ENCODE measurements at regions not wholly inside any gene's neighbourhood (a gene's known extent, or its start where the extent isn't known, plus 50 kb on each side); places are given as distances from the start of the nearest gene placed in this dataset.

DNA sequence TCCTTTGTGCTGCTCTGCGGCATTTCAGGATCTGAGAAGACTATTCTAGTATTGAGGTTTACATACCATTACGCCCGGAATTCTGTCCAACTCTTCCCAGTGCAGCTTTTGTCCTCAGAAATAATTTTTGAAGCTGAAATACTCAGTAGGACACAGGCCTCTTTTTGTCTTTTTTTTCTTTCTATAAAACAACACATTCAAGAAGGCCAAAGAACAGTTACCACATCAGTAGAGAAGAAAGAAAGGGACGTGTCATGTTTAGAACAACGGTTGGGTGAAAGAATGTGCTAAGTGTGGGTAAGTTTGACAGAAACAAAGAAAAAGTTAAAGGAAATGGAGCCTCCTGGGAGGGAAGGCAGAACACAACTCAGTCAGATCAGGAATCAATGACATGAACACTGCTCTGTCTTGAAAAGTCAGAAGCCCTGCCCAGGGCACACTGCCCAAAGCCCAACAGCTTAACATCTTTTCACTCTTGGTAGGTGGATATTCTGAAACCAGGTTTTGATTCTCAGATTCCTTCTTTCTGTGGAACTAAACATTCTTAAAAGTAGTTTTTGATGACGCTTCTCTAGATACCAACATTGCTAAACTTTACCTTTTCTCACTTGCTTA, 198.6 kb upstream of the CWC22 start:
- H3K4me1 ChIP-seq, result no peaks in the 10 kb centered on the region
- H3K27me3 ChIP-seq, result no peaks in the 10 kb centered on the region
- intact Hi-C loops (cut with DNase I; ENCODE audit: low total_unique reads), result no loop called here
- no peaks in the 10 kb centered on the region for H3K9me3 ChIP-seq
- no peak for TF ChIP-seq POLR2A (IDR thresholded peaks at IDR 0.05)
- TF ChIP-seq, protein P1, sequence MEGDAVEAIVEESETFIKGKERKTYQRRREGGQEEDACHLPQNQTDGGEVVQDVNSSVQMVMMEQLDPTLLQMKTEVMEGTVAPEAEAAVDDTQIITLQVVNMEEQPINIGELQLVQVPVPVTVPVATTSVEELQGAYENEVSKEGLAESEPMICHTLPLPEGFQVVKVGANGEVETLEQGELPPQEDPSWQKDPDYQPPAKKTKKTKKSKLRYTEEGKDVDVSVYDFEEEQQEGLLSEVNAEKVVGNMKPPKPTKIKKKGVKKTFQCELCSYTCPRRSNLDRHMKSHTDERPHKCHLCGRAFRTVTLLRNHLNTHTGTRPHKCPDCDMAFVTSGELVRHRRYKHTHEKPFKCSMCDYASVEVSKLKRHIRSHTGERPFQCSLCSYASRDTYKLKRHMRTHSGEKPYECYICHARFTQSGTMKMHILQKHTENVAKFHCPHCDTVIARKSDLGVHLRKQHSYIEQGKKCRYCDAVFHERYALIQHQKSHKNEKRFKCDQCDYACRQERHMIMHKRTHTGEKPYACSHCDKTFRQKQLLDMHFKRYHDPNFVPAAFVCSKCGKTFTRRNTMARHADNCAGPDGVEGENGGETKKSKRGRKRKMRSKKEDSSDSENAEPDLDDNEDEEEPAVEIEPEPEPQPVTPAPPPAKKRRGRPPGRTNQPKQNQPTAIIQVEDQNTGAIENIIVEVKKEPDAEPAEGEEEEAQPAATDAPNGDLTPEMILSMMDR (IDR thresholded peaks at IDR 0.05), result no peak
- H3K36me3 ChIP-seq, result no peaks in the 10 kb centered on the region
- H3K27ac ChIP-seq, result no peak overlapping the region
- no peak overlapping the region for H3K4me3 ChIP-seq
- DNase-seq, result no peak

DNA sequence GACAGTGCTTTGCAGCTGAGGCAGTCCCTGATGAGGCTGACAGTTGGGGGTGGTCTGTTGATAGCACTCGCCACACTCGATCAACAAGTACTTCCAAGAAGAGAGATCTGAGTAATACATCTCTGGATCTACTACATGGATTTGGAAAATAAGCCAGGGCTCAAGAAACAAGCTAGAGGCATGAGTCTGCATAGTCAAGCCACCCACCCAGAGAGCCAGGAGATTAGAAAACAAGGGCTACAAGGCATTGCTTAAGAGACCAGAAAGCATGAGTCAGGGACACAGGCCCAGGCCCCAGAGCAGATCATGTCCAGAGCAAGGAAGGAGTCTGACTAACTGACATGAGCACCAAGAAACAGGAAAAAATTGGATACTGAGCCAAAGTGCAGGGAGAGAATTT, 196.9 kb upstream of the CWC22 start:
- Histone ChIP-seq H3K4me1 (no peaks in the 10 kb centered on the region), H3K27ac (no peak overlapping the region), H3K27me3 (no peaks in the 10 kb centered on the region), H3K36me3 (no peaks in the 10 kb centered on the region), H3K9me3 (no peaks in the 10 kb centered on the region), H3K4me3 (no peak overlapping the region)
- no peak for DNase-seq
- intact Hi-C loops (cut with DNase I; ENCODE audit: low total_unique reads), result no loop called here
- TF ChIP-seq, protein P1 (IDR thresholded peaks at IDR 0.05), result no peak
- no peak for TF ChIP-seq POLR2A (IDR thresholded peaks at IDR 0.05)

DNA sequence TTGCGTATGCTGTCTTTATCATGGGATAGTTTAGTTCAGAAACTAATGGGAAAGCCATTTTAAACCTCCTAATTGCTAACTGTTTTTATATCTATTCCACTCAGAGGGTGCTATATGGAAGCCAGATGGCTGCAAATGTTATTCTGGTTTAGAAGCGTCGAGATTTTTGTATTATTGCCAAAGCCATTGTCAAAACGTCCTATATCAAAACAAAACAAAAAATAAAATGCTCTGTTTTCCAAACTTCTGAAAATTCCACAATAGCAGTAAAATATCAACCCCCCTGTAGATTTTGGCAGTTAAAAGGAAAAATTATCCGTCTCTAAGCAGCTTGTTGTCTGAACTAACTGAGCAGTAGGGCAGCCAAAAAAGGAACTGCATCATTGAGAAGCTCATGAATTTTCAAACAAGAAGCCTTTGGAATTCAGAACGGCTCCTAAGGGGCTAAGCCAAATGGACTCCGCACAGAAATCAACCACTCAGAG, 195.4 kb upstream of the CWC22 start:
- H3K27ac ChIP-seq, result no peak overlapping the region
- H3K4me3 ChIP-seq, result no peak overlapping the region
- no peak for DNase-seq

DNA sequence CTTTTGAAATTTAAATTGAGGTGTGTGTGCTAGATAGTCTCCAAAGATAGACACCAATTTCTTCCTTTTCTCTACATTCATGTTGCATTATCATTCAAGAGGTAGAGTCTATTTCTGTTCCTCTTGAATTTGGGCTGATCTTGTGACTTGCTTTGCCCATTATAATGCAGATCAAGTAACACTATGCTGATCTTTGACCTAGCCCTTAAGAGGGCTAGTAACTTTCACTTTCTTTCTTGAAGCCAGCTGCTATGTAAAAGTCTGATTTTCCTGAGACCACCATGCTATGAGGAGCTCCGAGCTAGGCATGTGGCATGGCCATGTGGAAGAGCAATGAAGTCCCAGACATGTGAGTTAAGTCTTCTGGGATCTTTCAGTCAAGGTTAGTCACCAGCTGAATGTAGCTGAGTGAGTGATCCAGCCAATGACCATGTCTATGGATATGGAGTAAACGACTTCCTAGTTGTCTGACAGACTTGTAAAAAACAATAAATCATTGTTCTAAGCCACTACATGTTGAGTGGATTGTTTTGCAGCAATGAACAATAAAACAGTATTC, 189.4 kb upstream of the CWC22 start:
- no peak for DNase-seq
- H3K4me1 ChIP-seq, result no peaks in the 10 kb centered on the region
- intact Hi-C loops (cut with DNase I; ENCODE audit: low total_unique reads), result no loop called here

More for the DNA sequence above, 195.4 kb upstream of the CWC22 start:
- H3K9me3 ChIP-seq, result no peaks in the 10 kb centered on the region
- no peaks in the 10 kb centered on the region for H3K27me3 ChIP-seq
- H3K36me3 ChIP-seq, result no peaks in the 10 kb centered on the region
- TF ChIP-seq POLR2A (IDR thresholded peaks at IDR 0.05), result no peak
- TF ChIP-seq, protein P1 (IDR thresholded peaks at IDR 0.05), result no peak
- intact Hi-C loops (cut with DNase I; ENCODE audit: low total_unique reads), result no loop called here
- no peaks in the 10 kb centered on the region for H3K4me1 ChIP-seq

DNA sequence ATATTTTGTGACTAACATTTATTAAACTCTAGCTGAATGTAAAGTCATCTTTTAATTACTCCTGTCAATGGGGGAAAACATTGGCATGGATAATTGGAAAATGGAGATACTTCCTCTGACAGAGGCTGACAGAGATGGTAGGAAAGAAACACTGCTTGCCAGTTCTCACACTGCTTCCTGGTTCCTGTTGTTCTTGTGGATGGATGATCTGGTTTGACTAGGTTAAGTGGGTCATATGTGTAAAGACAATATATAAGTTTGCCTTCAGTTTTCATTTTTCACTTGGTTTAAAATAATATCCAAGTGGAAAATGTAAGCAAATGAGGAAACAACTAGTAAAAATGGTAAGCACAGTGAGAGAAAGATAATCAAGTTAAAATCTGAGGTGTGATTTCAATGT, 188.8 kb upstream of the CWC22 start:
- Histone ChIP-seq H3K27me3 (no peaks in the 10 kb centered on the region), H3K4me1 (no peaks in the 10 kb centered on the region), H3K4me3 (no peak overlapping the region), H3K27ac (no peak overlapping the region), H3K36me3 (no peaks in the 10 kb centered on the region), H3K9me3 (no peaks in the 10 kb centered on the region)
- no peak for DNase-seq
- TF ChIP-seq POLR2A (IDR thresholded peaks at IDR 0.05), result no peak
- TF ChIP-seq, protein P1 (IDR thresholded peaks at IDR 0.05), result no peak
- intact Hi-C loops (cut with DNase I; ENCODE audit: low total_unique reads), result no loop called here

More for the DNA sequence above, 189.4 kb upstream of the CWC22 start:
- Histone ChIP-seq H3K9me3 (no peaks in the 10 kb centered on the region), H3K36me3 (no peaks in the 10 kb centered on the region), H3K4me3 (no peak overlapping the region), H3K27me3 (no peaks in the 10 kb centered on the region), H3K27ac (no peak overlapping the region)
- TF ChIP-seq, protein P1 (IDR thresholded peaks at IDR 0.05), result no peak
- no peak for TF ChIP-seq POLR2A (IDR thresholded peaks at IDR 0.05)
